GM18505 (cell line): ENCODE measurements at regions not wholly inside any gene's neighbourhood (a gene's known extent, or its start where the extent isn't known, plus 50 kb on each side); places are given as distances from the start of the nearest gene placed in this dataset.
"Not testable (repeated sequence)": the region's sequence is repeated elsewhere in the genome, so short reads cannot be mapped to it uniquely, and the experiment has no call there.

Source experiments
- ATAC-seq: cut with Tn5 transposase; IDR thresholded peaks from one replicate; pipeline ENCODE4 v1.9.1; 2021; ENCODE audit not compliant: unreplicated experiment
- POLR2A ChIP-seq: IDR thresholded peaks from 4 replicates; pipeline ENCODE4 v1.6.1; 2011; ENCODE audit warnings: borderline replicate concordance; ENCODE audit not compliant: insufficient read depth, insufficient read length; ENCODE audit errors: extremely low read depth

- ATAC-seq, result no peak
- TF ChIP-seq POLR2A, result no peak
Measured at GRCh38 chr4:127012549-127012948, 620.2 kb upstream of the INTU start.

GRCh38 chr4:127015667-127016117 is 617.1 kb upstream of the INTU start:
- TF ChIP-seq POLR2A, result no peak
- no peak for ATAC-seq

GRCh38 chr4:127018381-127018780 is 614.4 kb upstream of the INTU start:
- ATAC-seq, result no peak
- no peak for TF ChIP-seq POLR2A

GRCh38 chr4:127020831-127021230 is 611.9 kb upstream of the INTU start:
- not testable (repeated sequence) for ATAC-seq

- no peak for ATAC-seq
- no peak for TF ChIP-seq POLR2A
Measured at GRCh38 chr4:127036296-127036695, 596.5 kb upstream of the INTU start.

GRCh38 chr4:127045861-127046260 is 586.9 kb upstream of the INTU start:
- no peak for TF ChIP-seq POLR2A
- no peak for ATAC-seq

GRCh38 chr4:127047930-127048329 is 584.8 kb upstream of the INTU start:
- TF ChIP-seq POLR2A, result no peak
- ATAC-seq, result no peak

GRCh38 chr4:127048376-127049044 is 584.2 kb upstream of the INTU start:
- no peak for ATAC-seq
- no peak for TF ChIP-seq POLR2A

- no peak for ATAC-seq
- TF ChIP-seq POLR2A, result no peak
Measured at GRCh38 chr4:127049526-127049925, 583.2 kb upstream of the INTU start.

- TF ChIP-seq POLR2A, result no peak
- no peak for ATAC-seq
Measured at GRCh38 chr4:127052742-127053141, 580.0 kb upstream of the INTU start.

- no peak for ATAC-seq
- TF ChIP-seq POLR2A, result no peak
Measured at GRCh38 chr4:127055357-127055756, 577.4 kb upstream of the INTU start.

- no peak for TF ChIP-seq POLR2A
- ATAC-seq, result no peak
Measured at GRCh38 chr4:127069675-127070074, 563.1 kb upstream of the INTU start.

- no peak for ATAC-seq
- TF ChIP-seq POLR2A, result no peak
Measured at GRCh38 chr4:127071443-127071842, 561.3 kb upstream of the INTU start.

GRCh38 chr4:127080141-127080540 is 552.6 kb upstream of the INTU start:
- no peak for ATAC-seq

GRCh38 chr4:127081041-127081440 is 551.7 kb upstream of the INTU start:
- no peak for ATAC-seq
- no peak for TF ChIP-seq POLR2A

More at GRCh38 chr4:127080141-127080540, 552.6 kb upstream of the INTU start:
- TF ChIP-seq POLR2A, result no peak
